Adrenal gland (tissue), 5 donors: ENCODE measurements at regions not wholly inside any gene's neighbourhood (a gene's known extent, or its start where the extent isn't known, plus 50 kb on each side); places are given as distances from the start of the nearest gene placed in this dataset.

Experiments used
- CTCF ChIP-seq, 6 experiments: fragments of 450-650 bp in 4 of 6; fragments of 200-600 bp in 2 of 6; sonication (generic) in 1 of 6; IDR thresholded peaks; 1 replicate in 5 of 6; 2 replicates in 1 of 6; pipeline versions ENCODE4 v1.5.1 to v1.8.0; 2016 to 2021; ENCODE audit warnings: antibody characterized with exemption in 6 of 6, mild to moderate bottlenecking in 2 of 6, moderate library complexity in 1 of 6
- POLR2A ChIP-seq, 2 donors: fragments of 450-650 bp; IDR thresholded peaks; one replicate each; pipeline ENCODE4 v1.6.1; 2017; ENCODE audit warnings: antibody characterized with exemption in 2 of 2, mild to moderate bottlenecking in 2 of 2, moderate library complexity in 1 of 2
- donor health status: DM: no; HTN: no; CAD: no.

DNA sequence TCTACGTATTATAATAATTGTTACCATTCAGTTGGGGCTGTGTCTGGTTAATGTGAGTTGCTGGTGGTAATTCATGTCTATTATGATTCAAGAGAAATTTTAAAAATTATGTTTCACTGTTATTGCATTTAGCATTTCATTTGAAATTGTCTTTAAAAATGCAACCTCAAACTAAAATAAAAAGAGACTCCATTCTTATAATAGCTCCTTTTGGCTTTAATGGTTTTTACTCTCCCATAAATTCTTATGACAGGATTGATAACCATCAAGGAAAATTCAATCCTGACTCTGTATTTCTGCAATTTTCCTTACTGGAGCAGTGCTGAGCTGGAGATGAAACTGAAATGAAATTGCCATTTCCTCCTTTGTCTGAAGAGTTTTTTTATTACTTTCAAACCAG lies 262.7 kb downstream of the REEP3 start:
- no peak for TF ChIP-seq CTCF (IDR thresholded peaks at IDR 0.05)
- TF ChIP-seq POLR2A (IDR thresholded peaks at IDR 0.05) = no peak
